Stomach (tissue), 8 donors: ENCODE measurements at regions not wholly inside any gene's neighbourhood (a gene's known extent, or its start where the extent isn't known, plus 50 kb on each side); places are given as distances from the start of the nearest gene placed in this dataset.

Source experiments
- DNase-seq, 2 donors: peaks; one replicate each; pipeline versions ENCODE4 v3.0.0 to v3.0.0-alpha.2; 2013 to 2019
- H3K27ac ChIP-seq, 5 donors: fragments of 200-600 bp in 4 of 5; sonication (generic) in 4 of 5; one replicate each; pipeline ENCODE4 v1.5.1; 2013 to 2019; ENCODE audit warnings: mild to moderate bottlenecking in 1 of 5, moderate library complexity in 1 of 5
- H3K27me3 ChIP-seq, 3 donors: fragments of 200-600 bp; sonication (generic); one replicate each; pipeline ENCODE4 v1.5.1; 2017 to 2019; ENCODE audit warnings: mixed run types in 1 of 3
- H3K36me3 ChIP-seq, 4 donors: fragments of 200-600 bp; sonication (generic); 1 replicate in 3 of 4; 2 replicates in 1 of 4; pipeline ENCODE4 v1.5.1; 2016 to 2019
- H3K4me1 ChIP-seq, 4 donors: fragments of 200-600 bp; sonication (generic); one replicate each; pipeline ENCODE4 v1.5.1; 2016 to 2019
- H3K4me3 ChIP-seq, 4 donors: fragments of 200-600 bp; sonication (generic) in 3 of 4; one replicate each; pipeline ENCODE4 v1.5.1; 2016 to 2019; ENCODE audit warnings: mild to moderate bottlenecking in 1 of 4
- H3K9me3 ChIP-seq, 4 donors: fragments of 200-600 bp; sonication (generic); one replicate each; pipeline ENCODE4 v1.5.1; 2016 to 2019
- CTCF ChIP-seq, 7 experiments: fragments of 450-650 bp in 4 of 7; fragments of 200-600 bp in 3 of 7; sonication (generic) in 3 of 7; IDR thresholded peaks; one replicate each; pipeline ENCODE4 v1.5.1; 2016 to 2019; ENCODE audit warnings: antibody characterized with exemption in 7 of 7, control low read depth in 2 of 7, mild to moderate bottlenecking in 1 of 7
- EP300 ChIP-seq: sonication (generic); formaldehyde crosslinking; IDR thresholded peaks from one replicate; pipeline ENCODE4 v1.6.1; 2017; ENCODE audit warnings: antibody characterized with exemption
- POLR2A ChIP-seq, 4 donors: fragments of 450-650 bp; IDR thresholded peaks; one replicate each; pipeline ENCODE4 v1.6.1; 2016; ENCODE audit warnings: antibody characterized with exemption in 4 of 4, control low read depth in 2 of 4, mild to moderate bottlenecking in 1 of 4, moderate library complexity in 1 of 4
- POLR2AphosphoS5 ChIP-seq, 3 donors: sonication (generic); formaldehyde crosslinking; IDR thresholded peaks; one replicate each; pipeline ENCODE4 v1.6.1; 2016; ENCODE audit warnings: antibody characterized with exemption in 3 of 3
- WGBS, 5 donors: extraction: QIAGEN DNeasy Blood & Tissue Kit in 3 of 5; methylation state at CpG; one replicate each; pipeline versions ENCODE4 v1.1.5 to v1.1.7; 2013 to 2018; 5-methylcytosine and 5-hydroxymethylcytosine counted together
- intact Hi-C: fragments of 100-400 bp; cut with DNase I; formaldehyde crosslinking; loops from one replicate; pipeline ENCODE4 v1.15.1; 2023; ENCODE audit warnings: low total_unique reads
- donor health status: healthy with polysubstance abuse.
- donor health status: Bipolar disorder and iron deficiency.
- donor health status: healthy.

GRCh38 chr5:2031581-2031980 lies 148.9 kb upstream of the IRX4 start:
- Histone ChIP-seq H3K27ac (no peak overlapping the region), H3K9me3 (peaks cover 0 to 13% (median 7%) of the 10 kb centered on the region in 4 donors), H3K4me3 (no peak overlapping the region), H3K4me1 (no peaks in the 10 kb centered on the region), H3K27me3 (peaks cover 0 to 19% (median 11%) of the 10 kb centered on the region in 3 donors), H3K36me3 (no peaks in the 10 kb centered on the region)
- TF ChIP-seq POLR2A (IDR thresholded peaks at IDR 0.05) = no peak
- TF ChIP-seq CTCF (IDR thresholded peaks at IDR 0.05) = no peak
- intact Hi-C loops = no loop called here
- DNase-seq = no peak
- WGBS, 5 donors = 79 to 90% (median 87%) methylated on average over 10 to 11 of the region's 11 CpGs

- WGBS, 5 donors = 28 to 36% (median 30%) methylated on average over 5 of the region's 5 CpGs
- DNase-seq = no peak
- TF ChIP-seq POLR2A (IDR thresholded peaks at IDR 0.05) (no peak), EP300 (no peak), CTCF (IDR thresholded peaks at IDR 0.05) (no peak), POLR2AphosphoS5 (IDR thresholded peaks at IDR 0.05) (no peak)
- H3K4me3 ChIP-seq = no peak overlapping the region
- peaks cover 0 to 12% (median 6%) of the 10 kb centered on the region in 3 donors for H3K27me3 ChIP-seq
- no peaks in the 10 kb centered on the region for H3K4me1 ChIP-seq
- no peaks in the 10 kb centered on the region for H3K36me3 ChIP-seq
- H3K27ac ChIP-seq = no peak overlapping the region
- intact Hi-C loops = no loop called here
- H3K9me3 ChIP-seq = peaks cover 0 to 13% (median 7%) of the 10 kb centered on the region in 4 donors
These were observed 147.4 kb upstream of the IRX4 start for GRCh38 chr5:2030131-2030530.

- intact Hi-C loops = no loop called here
- no peak overlapping the region for H3K27ac ChIP-seq
- WGBS, 5 donors = 40 to 50% (median 46%) methylated on average over 4 of the region's 4 CpGs
- H3K4me1 ChIP-seq = no peaks in the 10 kb centered on the region
- H3K9me3 ChIP-seq = peaks cover 0 to 13% (median 7%) of the 10 kb centered on the region in 4 donors
- H3K36me3 ChIP-seq = no peaks in the 10 kb centered on the region
- TF ChIP-seq CTCF (IDR thresholded peaks at IDR 0.05) (no peak), EP300 (no peak), POLR2A (IDR thresholded peaks at IDR 0.05) (no peak), POLR2AphosphoS5 (IDR thresholded peaks at IDR 0.05) (no peak)
- peaks cover 0 to 12% (median 6%) of the 10 kb centered on the region in 3 donors for H3K27me3 ChIP-seq
- DNase-seq = peak in 1 of 2 donors; percentile 30
- no peak overlapping the region for H3K4me3 ChIP-seq
These were observed 146.5 kb upstream of the IRX4 start for GRCh38 chr5:2029206-2029605.

GRCh38 chr5:2027790-2028189 lies 145.1 kb upstream of the IRX4 start:
- TF ChIP-seq CTCF (IDR thresholded peaks at IDR 0.05) (no peak), POLR2AphosphoS5 (IDR thresholded peaks at IDR 0.05) (no peak), POLR2A (IDR thresholded peaks at IDR 0.05) (no peak), EP300 (no peak)
- H3K27me3 ChIP-seq = peaks cover 0 to 12% (median 6%) of the 10 kb centered on the region in 3 donors
- peaks cover 0 to 11% (median 4%) of the 10 kb centered on the region in 4 donors for H3K9me3 ChIP-seq
- DNase-seq = no peak
- no peak overlapping the region for H3K4me3 ChIP-seq
- H3K27ac ChIP-seq = no peak overlapping the region
- intact Hi-C loops = no loop called here
- H3K36me3 ChIP-seq = no peaks in the 10 kb centered on the region
- 85 to 99% (median 93%) methylated on average over 2 of the region's 2 CpGs for WGBS, 5 donors
- H3K4me1 ChIP-seq = no peaks in the 10 kb centered on the region
